Right atrium auricular region (tissue), 2 donors: ENCODE measurements at regions not wholly inside any gene's neighbourhood (a gene's known extent, or its start where the extent isn't known, plus 50 kb on each side); places are given as distances from the start of the nearest gene placed in this dataset.
"Not testable (repeated sequence)": the region's sequence is repeated elsewhere in the genome, so short reads cannot be mapped to it uniquely, and the experiment has no call there.

Experiments used
- DNase-seq: peaks from one replicate; pipeline ENCODE4 v3.0.0-alpha.2; 2019; ENCODE audit warnings: low spot score
- H3K27ac ChIP-seq, 2 donors: fragments of 200-600 bp; sonication (generic); 1 replicate in 1 of 2; 2 replicates in 1 of 2; pipeline ENCODE4 v1.5.1; 2016 to 2019
- H3K27me3 ChIP-seq, 2 donors: fragments of 200-600 bp; sonication (generic); one replicate each; pipeline versions ENCODE4 v1.5.1 to v1.6.0; 2017 to 2019
- H3K36me3 ChIP-seq: fragments of 200-600 bp; sonication (generic); one replicate; pipeline ENCODE4 v1.5.1; 2016
- H3K4me1 ChIP-seq, 2 donors: fragments of 200-600 bp; sonication (generic); one replicate each; pipeline versions ENCODE4 v1.5.1 to v1.6.0; 2017 to 2019
- H3K4me3 ChIP-seq, 2 donors: fragments of 200-600 bp; sonication (generic); 1 replicate in 1 of 2; 2 replicates in 1 of 2; pipeline ENCODE4 v1.5.1; 2017 to 2019; ENCODE audit warnings: mild to moderate bottlenecking in 1 of 2, moderate library complexity in 1 of 2
- H3K9me3 ChIP-seq, 2 donors: fragments of 200-600 bp; sonication (generic); one replicate each; pipeline ENCODE4 v1.5.1; 2019
- CTCF ChIP-seq, 2 donors: fragments of 200-600 bp; sonication (generic); IDR thresholded peaks; one replicate each; pipeline ENCODE4 v1.5.1; 2019; ENCODE audit warnings: antibody characterized with exemption in 2 of 2

- H3K27me3 ChIP-seq, result no peaks in the 10 kb centered on the region
- H3K36me3 ChIP-seq, result no peaks in the 10 kb centered on the region
- H3K4me3 ChIP-seq, result no peak overlapping the region
- H3K9me3 ChIP-seq, result no peaks in the 10 kb centered on the region
- no peak overlapping the region for H3K27ac ChIP-seq
- no peak for TF ChIP-seq CTCF (IDR thresholded peaks at IDR 0.05)
- no peaks in the 10 kb centered on the region for H3K4me1 ChIP-seq
- DNase-seq, result no peak
These were observed 139.3 kb upstream of the FBXO11 start for GRCh38 chr2:48045613-48046012.

- no peak for TF ChIP-seq CTCF (IDR thresholded peaks at IDR 0.05)
- H3K36me3 ChIP-seq, result no peaks in the 10 kb centered on the region
- H3K27ac ChIP-seq, result no peak overlapping the region
- H3K9me3 ChIP-seq, result no peaks in the 10 kb centered on the region
- no peak overlapping the region for H3K4me3 ChIP-seq
- no peaks in the 10 kb centered on the region for H3K4me1 ChIP-seq
- no peaks in the 10 kb centered on the region for H3K27me3 ChIP-seq
- no peak for DNase-seq
These were observed 142.3 kb upstream of the FBXO11 start for GRCh38 chr2:48048476-48049171.

GRCh38 chr2:48049371-48049770 is 143.1 kb upstream of the FBXO11 start:
- no peaks in the 10 kb centered on the region for H3K36me3 ChIP-seq
- H3K27ac ChIP-seq, result no peak overlapping the region
- no peaks in the 10 kb centered on the region for H3K27me3 ChIP-seq
- DNase-seq, result no peak
- H3K9me3 ChIP-seq, result no peaks in the 10 kb centered on the region
- no peak overlapping the region for H3K4me3 ChIP-seq
- no peaks in the 10 kb centered on the region for H3K4me1 ChIP-seq
- TF ChIP-seq CTCF (IDR thresholded peaks at IDR 0.05), result no peak

- TF ChIP-seq CTCF (IDR thresholded peaks at IDR 0.05), result no peak
- Histone ChIP-seq H3K4me3 (no peak overlapping the region), H3K9me3 (no peaks in the 10 kb centered on the region), H3K27ac (no peak overlapping the region), H3K4me1 (no peaks in the 10 kb centered on the region), H3K36me3 (no peaks in the 10 kb centered on the region), H3K27me3 (no peaks in the 10 kb centered on the region)
- DNase-seq, result no peak
These were observed 144.4 kb upstream of the FBXO11 start for GRCh38 chr2:48050711-48051110.

GRCh38 chr2:48059975-48060374 is 153.7 kb upstream of the FBXO11 start:
- no peaks in the 10 kb centered on the region for H3K27me3 ChIP-seq
- H3K9me3 ChIP-seq, result no peaks in the 10 kb centered on the region
- no peaks in the 10 kb centered on the region for H3K4me1 ChIP-seq
- DNase-seq, result no peak
- no peak overlapping the region for H3K4me3 ChIP-seq
- no peaks in the 10 kb centered on the region for H3K36me3 ChIP-seq
- no peak for TF ChIP-seq CTCF (IDR thresholded peaks at IDR 0.05)
- H3K27ac ChIP-seq, result no peak overlapping the region

- not testable (repeated sequence) for H3K4me1 ChIP-seq, H3K9me3 ChIP-seq, H3K4me3 ChIP-seq, H3K27me3 ChIP-seq, H3K36me3 ChIP-seq, H3K27ac ChIP-seq, DNase-seq
These were observed 155.4 kb upstream of the FBXO11 start for GRCh38 chr2:48061656-48062055.
